Heart left ventricle (tissue), 13 donors: ENCODE measurements at regions not wholly inside any gene's neighbourhood (a gene's known extent, or its start where the extent isn't known, plus 50 kb on each side); places are given as distances from the start of the nearest gene placed in this dataset.

ENCODE experiments used
- CTCF ChIP-seq, 12 donors: fragments of 200-600 bp; sonication (generic) in 4 of 12; IDR thresholded peaks; one replicate each; pipeline versions ENCODE4 v1.5.0 to v1.8.0; 2018 to 2022; ENCODE audit warnings: antibody characterized with exemption in 12 of 12, mild to moderate bottlenecking in 5 of 12
- POLR2A ChIP-seq, 2 donors: fragments of 450-650 bp; IDR thresholded peaks; one replicate each; pipeline ENCODE4 v1.6.1; 2017; ENCODE audit warnings: antibody characterized with exemption in 2 of 2, mild to moderate bottlenecking in 2 of 2, moderate library complexity in 2 of 2
- donor health status: ischemic (EF 13 %, LVEDD 7.1; RV severe dilation, severe dysfunction).
- donor health status: DM: no; HTN: yes; CAD: no.
- donor health status: DM: no; HTN: no; CAD: no.
- donor health status: ischemic (EF 25% LVEDD 6.9; RV normal size, moderate dysfunction).
- donor health status: ischemic (EF 25% LVEDD 5.7; RV mildly dilated, moderate dysfunction).
- donor health status: ischemic (EF 35%, LVEDD 5.7; RV mildly dilated, moderate dysfunction).
- donor health status: nonischemic (EF 11% LVEDD 7.7; RV severe dilation, severe dysfunction).
- donor health status: DM: yes; HTN: yes; CAD: no.
- donor health status: PGD.
- donor health status: ischemic (EF 29% LVEDD 5.4; RV normal size, mild dysfunction).
- donor health status: nonischemic (EF 23%, LVEDD 6.1; RV moderate dilation, normal function).

- TF ChIP-seq POLR2A (IDR thresholded peaks at IDR 0.05): no peak
- no peak for TF ChIP-seq CTCF (IDR thresholded peaks at IDR 0.05)
Measured at GRCh38 chr14:48390346-48390745, 714.9 kb upstream of the MDGA2 start.
